Erythroblast (primary cell): ENCODE measurements at regions not wholly inside any gene's neighbourhood (a gene's known extent, or its start where the extent isn't known, plus 50 kb on each side); places are given as distances from the start of the nearest gene placed in this dataset.

Source experiments
- GATA1 ChIP-seq: IDR thresholded peaks from 2 replicates; pipeline ENCODE4 v1.6.1; 2011; ENCODE audit warnings: low read depth, mild to moderate bottlenecking, control low read depth, low read length, moderate library complexity
- POLR2A ChIP-seq: IDR thresholded peaks from 2 replicates; pipeline ENCODE4 v1.6.1; 2011; ENCODE audit warnings: mild to moderate bottlenecking, low read length

- TF ChIP-seq POLR2A = no peak
- TF ChIP-seq GATA1 = no peak
Measured at GRCh38 chr4:77395481-77395880, 210.1 kb upstream of the CXCL13 start.
